ENCODE measurements at regions not wholly inside any gene's neighbourhood (a gene's known extent, or its start where the extent isn't known, plus 50 kb on each side); places are given as distances from the start of the nearest gene placed in this dataset.

DNA sequence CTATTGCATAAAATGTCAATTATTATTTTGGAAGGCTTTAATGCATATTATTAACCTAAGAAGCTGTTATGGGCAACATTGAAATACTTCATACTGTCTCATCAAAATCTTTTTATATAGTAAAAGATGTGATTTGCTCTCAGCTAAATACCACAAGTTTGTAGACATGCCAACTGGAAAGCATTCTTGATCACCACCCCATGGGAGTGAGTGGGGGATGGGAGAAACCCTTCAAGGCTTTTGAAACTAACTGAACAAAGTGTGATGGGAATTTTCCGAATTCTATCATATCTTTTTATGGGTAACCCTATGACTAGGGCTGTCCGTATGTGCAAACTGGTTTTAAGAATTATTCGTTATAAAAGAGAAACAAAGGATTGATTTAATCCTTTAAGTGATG is 377.3 kb upstream of the JAG1 start:
- DNase-seq, result no peak

DNA sequence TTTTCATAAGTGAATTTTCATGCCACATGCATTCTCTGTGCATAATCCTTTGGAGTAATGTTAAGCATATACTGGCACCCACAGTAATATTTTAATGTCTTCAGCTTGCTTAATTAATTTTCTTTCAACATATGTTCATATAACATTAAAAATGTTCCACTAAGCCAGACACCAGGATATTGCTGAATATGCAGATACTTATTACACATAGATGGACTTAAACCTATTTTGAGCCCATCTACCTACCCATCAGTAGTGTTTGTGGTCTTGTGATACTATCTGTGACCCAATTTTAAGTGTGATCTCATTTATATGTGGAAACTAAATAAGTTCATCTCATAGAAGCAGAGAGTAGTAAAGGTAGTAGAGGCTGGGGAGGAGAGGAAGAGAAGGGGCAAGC is 379.5 kb upstream of the JAG1 start:
- no peak for DNase-seq

- no peak for DNase-seq
Measured at GRCh38 chr20:11054266-11054993, 380.6 kb upstream of the JAG1 start.

- DNase-seq, result no peak
Measured at GRCh38 chr20:11056414-11056813, 382.6 kb upstream of the JAG1 start.

- DNase-seq, result no peak
Measured at GRCh38 chr20:11057624-11058023, 383.8 kb upstream of the JAG1 start.

GRCh38 chr20:11059659-11060058 is 385.9 kb upstream of the JAG1 start:
- no peak for DNase-seq

- no peak for DNase-seq
Measured at GRCh38 chr20:11060423-11061185, 386.8 kb upstream of the JAG1 start.

DNA sequence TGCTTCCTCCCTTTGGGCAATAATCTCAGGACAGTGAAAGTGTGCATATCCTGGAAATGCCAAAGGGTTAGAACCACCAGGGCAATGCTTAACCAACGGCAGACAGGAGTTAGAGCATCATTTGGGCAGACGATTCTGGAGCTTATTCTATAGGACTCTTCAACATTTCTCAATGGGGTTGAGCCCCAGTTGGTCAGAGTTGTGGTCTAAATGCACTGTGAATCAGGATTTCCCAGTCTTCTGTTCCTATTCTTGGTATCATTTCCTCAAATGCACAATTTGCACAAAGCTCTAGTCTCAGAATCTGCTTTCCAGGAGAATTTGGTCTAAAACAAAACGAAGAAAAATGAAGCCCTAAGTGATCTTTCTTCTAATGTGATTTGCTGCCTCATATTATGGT is 389.6 kb upstream of the JAG1 start:
- DNase-seq, result peak; percentile 62 to 85

DNA sequence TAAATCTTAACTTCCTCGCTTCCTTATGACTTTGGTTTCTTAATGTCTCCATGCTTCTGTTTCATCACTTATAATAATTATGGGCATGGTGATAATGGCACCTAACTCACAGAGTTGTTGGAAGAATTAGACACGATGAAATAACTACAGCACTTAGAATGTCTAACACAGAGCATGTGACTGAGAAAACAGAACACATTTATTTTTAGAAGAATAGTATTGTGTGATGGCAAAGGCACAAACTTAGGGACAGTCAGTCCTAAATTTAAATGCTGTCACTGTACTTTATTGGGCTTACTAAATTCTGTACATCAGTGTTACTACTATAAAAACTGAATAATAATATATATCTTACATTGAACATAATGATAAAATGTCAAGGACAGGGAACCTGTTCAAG is 391.1 kb upstream of the JAG1 start:
- peak in 1 of 2 donors; percentile 17 for DNase-seq

- no peak for DNase-seq
Measured at GRCh38 chr20:11067359-11067758, 393.6 kb upstream of the JAG1 start.

DNA sequence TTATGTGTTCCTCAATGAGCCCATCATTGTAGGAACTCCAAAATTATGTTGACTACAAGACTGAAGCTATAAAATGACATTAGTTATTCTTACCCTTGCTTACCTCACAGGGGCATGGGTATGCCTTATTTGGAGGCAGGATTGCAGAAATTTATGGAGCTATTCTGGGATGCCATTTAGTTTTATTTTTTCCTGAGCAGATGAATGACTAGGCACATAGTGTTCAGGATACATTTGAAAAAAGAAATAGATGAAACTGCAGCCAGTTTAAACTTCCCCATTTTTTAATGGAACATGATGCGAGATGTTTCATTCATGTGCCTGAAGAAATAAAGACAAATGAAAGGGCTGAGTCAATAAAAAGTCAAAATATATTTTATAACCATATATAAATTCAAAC is 399.2 kb upstream of the JAG1 start:
- peak in 1 of 2 donors; percentile 6 for DNase-seq

DNA sequence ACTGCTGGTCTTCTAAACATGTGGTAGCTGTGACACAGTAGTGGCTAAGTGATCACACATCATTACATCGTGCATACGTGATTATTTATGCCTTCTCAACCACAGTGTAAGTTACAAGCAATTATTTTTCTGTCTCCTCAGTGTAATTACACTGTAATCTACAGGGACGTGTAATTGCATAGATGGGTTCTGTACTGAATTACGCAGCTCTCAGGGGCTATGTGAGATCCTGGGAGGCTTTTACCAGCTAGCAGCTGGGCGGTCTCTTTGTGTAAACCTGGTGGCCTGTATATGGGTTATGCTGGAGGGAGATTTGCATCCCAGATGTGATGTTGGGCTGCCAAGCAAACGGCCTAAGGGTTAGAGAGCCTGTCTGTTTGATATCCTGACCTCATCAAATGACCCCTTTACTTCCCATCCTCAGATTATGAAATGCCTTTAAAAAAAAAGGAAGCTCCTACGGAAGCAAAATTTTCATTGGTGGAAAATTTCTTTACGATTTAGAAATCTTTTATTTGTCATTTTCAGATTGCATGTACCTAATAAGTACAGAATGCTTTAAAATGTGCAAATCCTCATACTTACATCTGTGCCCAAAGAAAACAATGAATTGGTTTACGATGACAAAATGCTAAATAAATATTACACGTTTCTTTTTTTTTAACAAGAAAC is 402.8 kb upstream of the JAG1 start:
- peak in 1 of 2 donors; percentile 74 for DNase-seq

- DNase-seq, result no peak
Measured at GRCh38 chr20:11077226-11077625, 403.4 kb upstream of the JAG1 start.

DNA sequence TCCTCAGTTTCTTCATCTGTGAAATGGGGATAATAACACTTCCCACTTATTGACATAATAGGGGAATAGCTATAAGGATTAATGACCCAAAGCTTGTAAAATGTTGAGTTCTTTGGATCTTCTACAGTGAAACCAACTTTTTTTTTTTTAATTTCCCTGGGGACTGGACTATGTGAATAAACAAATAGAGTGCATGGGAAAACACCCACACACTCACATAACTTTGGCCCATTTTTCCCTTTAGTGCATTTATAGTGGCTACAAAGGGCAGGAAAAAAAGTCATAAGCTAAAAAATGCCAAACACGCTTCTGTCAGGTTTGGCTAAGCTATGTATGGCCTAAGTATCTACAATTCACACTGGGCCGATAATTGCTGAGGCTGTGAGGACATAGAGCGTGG is 406.2 kb upstream of the JAG1 start:
- DNase-seq, result no peak

DNA sequence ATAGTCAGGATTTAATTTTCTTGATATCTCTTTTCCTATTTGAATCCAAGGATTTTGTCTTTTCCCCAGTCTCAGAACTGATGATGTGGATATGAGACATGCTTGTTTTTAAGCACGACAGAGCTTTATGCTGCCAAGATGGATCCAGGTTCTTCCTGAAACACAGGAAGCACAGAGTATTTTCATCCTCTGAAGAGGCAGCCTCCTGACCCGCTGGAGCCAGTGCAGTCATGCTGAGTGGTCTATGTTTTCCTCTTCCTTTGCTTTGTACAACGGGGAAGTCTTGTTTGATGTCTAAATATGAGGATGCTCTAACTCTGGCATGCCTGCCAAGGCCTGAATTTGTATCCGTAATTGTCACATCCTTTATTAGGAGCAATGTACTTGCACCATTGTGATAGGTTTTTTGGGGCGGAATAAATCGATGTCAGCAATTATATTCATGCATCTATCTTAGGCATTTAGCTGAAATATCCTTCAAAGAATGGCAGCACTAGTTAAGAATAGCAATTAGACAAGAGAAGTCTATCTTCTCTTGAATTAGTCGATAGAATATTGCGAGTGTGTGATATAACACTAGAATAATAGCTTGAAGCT is 407.1 kb upstream of the JAG1 start:
- no peak for DNase-seq

GRCh38 chr20:11083841-11084240 is 410.0 kb upstream of the JAG1 start:
- DNase-seq, result no peak

- peak in 1 of 2 donors; percentile 24 for DNase-seq
Measured at GRCh38 chr20:11084508-11084907, 410.7 kb upstream of the JAG1 start.

- DNase-seq, result no peak
Measured at GRCh38 chr20:11086970-11087369, 413.2 kb upstream of the JAG1 start.

DNA sequence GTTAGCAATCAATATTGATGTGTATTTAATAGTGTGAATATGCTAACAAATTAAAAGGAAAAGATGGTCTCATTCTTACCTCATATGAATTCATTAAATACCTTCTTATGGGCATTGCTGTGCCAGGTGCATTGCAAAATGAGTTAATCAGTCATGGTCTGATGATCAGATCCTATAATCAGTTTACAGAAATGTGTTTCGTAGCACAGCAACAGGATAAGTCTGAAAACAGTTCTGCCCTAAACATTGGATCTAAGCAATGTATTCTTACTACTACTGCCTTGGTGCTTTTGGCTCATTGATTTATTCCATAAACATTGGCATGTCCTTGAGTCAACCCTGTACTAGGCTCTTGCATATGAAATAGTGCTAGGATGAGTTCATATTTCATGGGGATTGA is 417.0 kb upstream of the JAG1 start:
- no peak for DNase-seq

GRCh38 chr20:11091511-11091910 is 417.7 kb upstream of the JAG1 start:
- DNase-seq, result no peak

- no peak for DNase-seq
Measured at GRCh38 chr20:11092151-11092550, 418.4 kb upstream of the JAG1 start.

- no peak for DNase-seq
Measured at GRCh38 chr20:11094196-11094595, 420.4 kb upstream of the JAG1 start.

DNA sequence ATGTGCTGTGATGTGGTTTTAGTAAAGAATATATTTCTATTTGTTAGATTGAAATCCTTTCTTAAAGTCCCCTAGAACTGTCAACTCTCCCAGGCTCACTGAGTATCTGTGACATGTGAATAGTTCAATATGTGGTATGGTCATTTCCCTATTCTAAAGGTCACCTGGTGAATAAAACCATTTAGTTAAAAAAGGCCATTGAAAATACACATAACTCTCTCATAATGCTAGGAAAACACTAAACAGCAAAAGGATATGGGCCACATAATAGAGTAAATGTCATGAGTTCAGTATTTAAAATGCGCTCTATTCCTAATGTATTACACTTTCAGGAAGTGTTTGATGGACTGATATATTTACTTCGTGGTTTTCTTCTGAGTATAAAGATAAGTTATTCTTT is 420.9 kb upstream of the JAG1 start:
- DNase-seq, result no peak
